ENCODE measurements at regions not wholly inside any gene's neighbourhood (a gene's known extent, or its start where the extent isn't known, plus 50 kb on each side); places are given as distances from the start of the nearest gene placed in this dataset.

GRCh38 chr13:44803390-44803789 is 185.9 kb downstream of the NUFIP1 start:
- no peaks in the 10 kb centered on the region for H3K36me3 ChIP-seq (ENCODE audit: low read depth, missing control alignments)
- no peak overlapping the region for H3K4me3 ChIP-seq
- WGBS, 2 donors, result 71 to 72% methylated on average over 4 of the region's 4 CpGs
- no peak for DNase-seq
- H3K27ac ChIP-seq, result no peak overlapping the region
- no peaks in the 10 kb centered on the region for H3K27me3 ChIP-seq
- TF ChIP-seq POLR2A (IDR thresholded peaks at IDR 0.05) (no peak), CTCF (IDR thresholded peaks at IDR 0.05) (no peak)
- H3K9me3 ChIP-seq, result no peaks in the 10 kb centered on the region
- H3K4me1 ChIP-seq, result no peaks in the 10 kb centered on the region
- intact Hi-C loops (cut with DNase I; ENCODE audit: low total_unique reads), result no loop called here

GRCh38 chr13:44802491-44802890 is 186.8 kb downstream of the NUFIP1 start:
- Histone ChIP-seq H3K36me3 (ENCODE audit: low read depth, missing control alignments) (no peaks in the 10 kb centered on the region), H3K4me3 (no peak overlapping the region), H3K9me3 (no peaks in the 10 kb centered on the region), H3K27me3 (no peaks in the 10 kb centered on the region), H3K4me1 (no peaks in the 10 kb centered on the region), H3K27ac (no peak overlapping the region)
- WGBS, 2 donors, result 86 to 95% methylated on average over 4 of the region's 4 CpGs
- DNase-seq, result no peak
- intact Hi-C loops (cut with DNase I; ENCODE audit: low total_unique reads), result no loop called here
- TF ChIP-seq CTCF (IDR thresholded peaks at IDR 0.05), result no peak
- no peak for TF ChIP-seq POLR2A (IDR thresholded peaks at IDR 0.05)

- DNase-seq, result no peak
- 85 to 87% methylated on average over 4 of the region's 4 CpGs for WGBS, 2 donors
Measured at GRCh38 chr13:44801990-44802389, 187.3 kb downstream of the NUFIP1 start.

GRCh38 chr13:44800626-44801025 is 188.6 kb downstream of the NUFIP1 start:
- Histone ChIP-seq H3K27me3 (no peaks in the 10 kb centered on the region), H3K4me1 (no peaks in the 10 kb centered on the region), H3K9me3 (no peaks in the 10 kb centered on the region), H3K4me3 (no peak overlapping the region), H3K36me3 (ENCODE audit: low read depth, missing control alignments) (no peaks in the 10 kb centered on the region), H3K27ac (no peak overlapping the region)
- no peak for TF ChIP-seq CTCF (IDR thresholded peaks at IDR 0.05)
- no peak for TF ChIP-seq POLR2A (IDR thresholded peaks at IDR 0.05)
- DNase-seq, result no peak
- 85 to 86% methylated on average over 5 of the region's 5 CpGs for WGBS, 2 donors
- intact Hi-C loops (cut with DNase I; ENCODE audit: low total_unique reads), result no loop called here

More at GRCh38 chr13:44801990-44802389, 187.3 kb downstream of the NUFIP1 start:
- Histone ChIP-seq H3K4me3 (no peak overlapping the region), H3K27ac (no peak overlapping the region), H3K36me3 (ENCODE audit: low read depth, missing control alignments) (no peaks in the 10 kb centered on the region), H3K9me3 (no peaks in the 10 kb centered on the region), H3K4me1 (no peaks in the 10 kb centered on the region), H3K27me3 (no peaks in the 10 kb centered on the region)
- intact Hi-C loops (cut with DNase I; ENCODE audit: low total_unique reads), result no loop called here
- TF ChIP-seq POLR2A (IDR thresholded peaks at IDR 0.05) (no peak), CTCF (IDR thresholded peaks at IDR 0.05) (no peak)

GRCh38 chr13:44797685-44798084 is 191.6 kb downstream of the NUFIP1 start:
- Histone ChIP-seq H3K4me3 (no peak overlapping the region), H3K27me3 (no peaks in the 10 kb centered on the region), H3K4me1 (no peaks in the 10 kb centered on the region), H3K9me3 (no peaks in the 10 kb centered on the region), H3K36me3 (ENCODE audit: low read depth, missing control alignments) (no peaks in the 10 kb centered on the region), H3K27ac (no peak overlapping the region)
- intact Hi-C loops (cut with DNase I; ENCODE audit: low total_unique reads), result no loop called here
- 78 to 83% methylated on average over 2 of the region's 2 CpGs for WGBS, 2 donors
- DNase-seq, result no peak
- TF ChIP-seq POLR2A (IDR thresholded peaks at IDR 0.05) (no peak), CTCF (IDR thresholded peaks at IDR 0.05) (no peak)

Measured in testis (tissue), 2 donors.